ENCODE measurements at regions not wholly inside any gene's neighbourhood (a gene's known extent, or its start where the extent isn't known, plus 50 kb on each side); places are given as distances from the start of the nearest gene placed in this dataset.
"Not testable (repeated sequence)": the region's sequence is repeated elsewhere in the genome, so short reads cannot be mapped to it uniquely, and the experiment has no call there.

- peak; percentile 38 for DNase-seq
These were observed 52.7 kb upstream of the ZCCHC13 start for GRCh38 chrX:74251006-74251930.

GRCh38 chrX:74250574-74250973, 53.4 kb upstream of the ZCCHC13 start:
- DNase-seq = no peak

DNA sequence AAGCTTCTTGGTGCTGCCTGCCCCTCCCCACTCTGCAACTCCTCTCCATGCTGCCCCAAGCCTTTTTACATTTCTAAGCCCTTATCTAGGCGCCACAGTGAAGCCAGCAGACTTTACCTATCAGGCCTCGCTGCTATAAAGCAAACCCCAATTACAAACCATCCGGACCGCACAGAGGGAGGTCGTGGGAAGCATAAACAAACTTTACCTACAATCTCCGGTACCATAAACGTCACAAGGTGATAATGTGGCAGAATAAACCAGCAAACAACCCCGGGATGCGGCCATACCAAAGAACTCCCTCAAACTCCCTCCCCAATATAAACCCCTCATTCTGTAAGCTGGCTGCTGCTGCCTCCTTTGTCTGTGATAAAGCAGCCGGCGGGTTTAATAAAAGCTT, 54.0 kb upstream of the ZCCHC13 start:
- DNase-seq = no peak

DNA sequence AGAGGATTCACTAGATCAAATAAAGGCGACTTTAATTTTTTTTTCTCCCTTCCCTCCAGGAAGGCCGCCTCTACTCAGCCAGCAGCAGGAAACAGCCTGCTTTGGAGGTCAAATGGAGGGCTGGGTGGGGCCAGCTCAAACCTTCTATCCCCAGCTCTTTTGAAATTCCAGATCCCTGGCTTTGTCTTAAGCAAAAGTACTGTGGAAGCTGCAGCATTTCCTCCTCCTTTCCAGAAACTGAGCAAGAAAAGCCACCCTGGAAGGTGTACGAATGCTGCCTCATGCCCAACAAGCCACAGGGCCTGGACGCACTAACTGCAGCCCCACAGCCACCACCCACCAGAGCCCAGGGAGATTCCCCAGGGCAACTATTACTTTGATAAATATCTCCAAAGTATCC, 55.1 kb upstream of the ZCCHC13 start:
- peak; percentile 5 for DNase-seq

DNA sequence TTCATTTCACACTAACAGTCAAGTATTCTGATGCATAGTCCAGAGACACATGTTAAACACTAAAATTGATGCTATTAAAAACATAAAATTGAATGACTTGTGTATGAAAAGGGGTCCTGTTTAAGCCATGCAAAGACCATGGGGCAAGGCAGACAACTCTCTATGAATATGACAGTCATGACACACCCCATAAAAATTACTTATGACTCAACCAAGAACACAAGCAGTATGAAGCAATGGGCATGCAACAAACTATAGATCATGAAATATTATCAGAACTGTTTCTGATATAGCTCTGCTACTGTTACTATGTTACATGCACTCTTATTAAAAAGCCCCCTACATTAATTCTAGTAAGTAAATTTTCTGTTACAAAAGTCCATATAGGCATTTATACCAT, 57.5 kb upstream of the ZCCHC13 start:
- DNase-seq = peak; percentile 39

- DNase-seq = no peak
These were observed 61.4 kb upstream of the ZCCHC13 start for GRCh38 chrX:74242484-74243138.

DNA sequence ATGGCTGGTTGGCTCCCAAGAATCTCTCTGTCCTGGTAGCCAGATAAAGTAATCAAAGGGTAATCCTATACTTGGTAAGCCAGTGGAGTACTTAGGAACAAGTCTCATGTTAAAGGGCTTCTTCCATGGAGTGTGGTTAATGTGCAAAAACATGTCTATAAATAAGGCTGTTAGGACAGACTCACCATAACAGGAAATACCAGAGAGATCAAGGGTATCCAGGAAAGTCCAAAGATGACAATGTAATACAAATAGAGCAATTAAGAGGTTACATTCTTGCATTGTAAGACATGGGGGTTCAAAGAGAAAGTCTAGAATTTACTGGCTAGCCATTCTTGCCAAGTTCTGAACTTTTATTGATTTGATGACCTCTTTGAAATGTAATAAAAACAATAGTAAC, 61.9 kb upstream of the ZCCHC13 start:
- DNase-seq = peak; percentile 55

DNA sequence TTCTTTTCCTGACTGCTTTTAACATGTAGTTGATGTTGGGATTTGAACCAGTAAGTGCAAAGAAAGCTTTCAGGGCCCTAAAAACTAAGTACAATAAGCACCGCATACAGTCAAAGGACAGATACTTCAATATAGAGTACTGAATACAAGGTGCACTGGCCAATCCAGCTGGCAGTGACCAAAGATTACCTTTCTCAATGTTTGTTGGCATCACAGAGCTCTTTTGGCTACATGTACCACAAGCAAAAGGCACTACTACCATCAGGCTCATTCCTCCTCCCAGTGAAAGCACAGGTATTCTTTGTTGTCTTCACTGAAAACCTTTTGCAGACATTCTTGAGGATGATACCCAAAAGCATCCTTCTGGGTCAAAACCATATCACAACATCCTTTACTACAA, 65.2 kb upstream of the ZCCHC13 start:
- no peak for DNase-seq

- no peak for DNase-seq
These were observed 69.2 kb upstream of the ZCCHC13 start for GRCh38 chrX:74234818-74235217.

GRCh38 chrX:74232859-74233258, 71.1 kb upstream of the ZCCHC13 start:
- peak; percentile 53 for DNase-seq

GRCh38 chrX:74231625-74232024, 72.4 kb upstream of the ZCCHC13 start:
- no peak for DNase-seq

DNA sequence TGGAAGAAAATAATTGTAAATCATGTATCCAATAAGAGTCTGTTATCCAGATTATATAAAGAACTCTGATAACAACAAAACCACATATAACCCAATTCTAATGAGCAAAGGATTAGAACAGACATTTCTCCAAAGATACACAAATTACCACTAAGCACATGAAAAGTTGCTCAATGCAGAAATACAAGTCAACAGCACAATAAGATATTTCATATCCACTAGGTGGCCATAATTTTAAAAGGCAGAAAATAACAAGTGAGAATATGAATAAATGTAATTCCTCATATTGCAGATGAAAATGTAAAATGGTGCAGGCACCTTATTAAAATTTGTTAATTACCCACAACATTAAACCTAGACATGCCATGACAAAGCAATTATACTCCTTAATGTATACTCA, 73.9 kb upstream of the ZCCHC13 start:
- no peak for DNase-seq

GRCh38 chrX:74225111-74225510, 78.9 kb upstream of the ZCCHC13 start:
- no peak for DNase-seq

- no peak for DNase-seq
These were observed 83.7 kb upstream of the ZCCHC13 start for GRCh38 chrX:74220277-74220676.

DNA sequence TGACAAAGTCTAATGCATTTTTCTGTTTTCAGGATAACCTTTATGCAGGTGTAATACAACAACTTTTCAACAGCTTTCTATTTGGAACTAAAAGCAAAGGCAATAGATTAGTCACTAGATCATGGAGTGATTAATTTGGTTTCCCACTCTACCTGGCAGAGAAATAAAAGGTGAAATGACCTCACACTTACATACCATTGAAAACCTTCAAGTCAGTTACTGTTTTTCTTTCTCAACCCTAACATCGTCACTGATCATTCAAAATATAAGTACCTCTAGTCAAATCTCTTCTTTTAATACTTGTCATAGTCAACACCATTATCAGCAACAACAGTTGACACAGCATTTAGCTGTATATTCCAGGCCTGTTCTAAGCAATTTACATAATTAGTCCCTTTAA, 85.1 kb upstream of the ZCCHC13 start:
- no peak for DNase-seq

DNA sequence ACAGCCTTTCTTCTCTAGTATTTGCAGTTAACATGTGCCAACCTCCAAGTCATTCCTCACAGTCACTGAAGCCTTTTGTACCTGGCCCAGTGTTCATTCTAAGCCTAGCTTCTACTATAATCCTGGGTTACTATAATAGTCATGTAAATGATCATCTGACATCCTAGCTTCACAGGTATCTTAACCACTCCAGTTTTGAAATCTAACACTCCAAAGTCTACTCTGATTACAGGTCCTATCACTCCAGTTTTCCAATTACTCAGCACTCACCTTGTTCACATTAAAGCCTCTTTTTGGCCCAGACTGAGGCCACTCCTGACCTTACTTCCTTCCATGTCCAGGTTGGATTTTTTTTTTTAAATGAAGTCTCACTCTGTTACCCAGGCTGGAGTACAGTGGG, 87.6 kb upstream of the ZCCHC13 start:
- no peak for DNase-seq

GRCh38 chrX:74211911-74212310, 92.1 kb upstream of the ZCCHC13 start:
- no peak for DNase-seq

GRCh38 chrX:74207539-74207938, 96.4 kb upstream of the ZCCHC13 start:
- no peak for DNase-seq

- no peak for DNase-seq
These were observed 108.4 kb upstream of the ZCCHC13 start for GRCh38 chrX:74195605-74196004.

GRCh38 chrX:74195120-74195519, 108.9 kb upstream of the ZCCHC13 start:
- no peak for DNase-seq

GRCh38 chrX:74187211-74187610, 116.8 kb upstream of the ZCCHC13 start:
- DNase-seq = peak; percentile 4

DNA sequence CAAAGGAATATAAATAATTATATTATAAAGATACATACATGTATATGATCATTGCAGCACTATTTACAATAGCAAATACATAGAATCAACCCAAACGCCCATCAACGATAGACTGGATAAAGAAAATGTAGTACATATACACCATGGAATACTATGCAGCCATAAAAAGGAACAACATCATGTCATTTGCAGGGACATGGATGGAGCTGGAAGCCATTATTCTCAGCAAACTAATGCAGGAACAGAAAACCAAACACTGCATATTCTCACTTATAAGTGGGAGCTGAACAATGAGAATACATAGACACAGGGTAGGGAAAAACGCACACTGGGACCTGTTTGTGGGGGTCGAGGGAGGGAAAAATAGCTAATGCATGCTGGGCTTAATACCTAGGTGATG, 120.9 kb upstream of the ZCCHC13 start:
- not testable (repeated sequence) for DNase-seq

- not testable (repeated sequence) for DNase-seq
These were observed 122.0 kb upstream of the ZCCHC13 start for GRCh38 chrX:74181976-74182375.

DNA sequence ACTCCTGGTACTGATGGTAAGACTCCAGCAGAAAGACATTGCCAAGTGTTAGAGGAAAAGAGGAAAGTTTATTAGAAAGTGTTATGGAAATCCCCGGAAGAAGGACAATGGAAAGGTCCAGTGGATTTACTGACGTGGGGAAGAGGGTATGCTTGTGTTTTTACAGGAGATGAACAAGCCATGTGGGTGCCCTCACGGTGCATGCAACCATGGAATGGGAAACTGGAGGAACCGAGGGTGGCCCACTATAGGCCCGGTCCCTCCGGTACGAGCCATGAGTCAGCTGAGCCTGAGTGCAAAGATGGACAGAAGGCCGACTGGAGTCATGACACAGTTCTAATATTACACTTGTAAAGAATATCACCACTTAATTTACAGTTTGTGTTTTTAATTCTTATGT, 123.3 kb upstream of the ZCCHC13 start:
- no peak for DNase-seq
